ENCODE measurements at regions not wholly inside any gene's neighbourhood (a gene's known extent, or its start where the extent isn't known, plus 50 kb on each side); places are given as distances from the start of the nearest gene placed in this dataset.

GRCh38 chr1:71242239-71242638 lies 161.4 kb upstream of the ZRANB2 start:
- Histone ChIP-seq H3K9ac (ENCODE audit: insufficient read depth in 1 of 2, low read depth in 2 of 2, low read length in 2 of 2) (no peak overlapping the region), H3K4me1 (replicated peaks in 1 of 2; ENCODE audit: control insufficient read depth in 2 of 2, insufficient read depth in 2 of 2, low read length in 2 of 2) (no peaks in the 10 kb centered on the region), H3K4me2 (ENCODE audit: insufficient read depth, low read length) (no peak overlapping the region), H3K27ac (ENCODE audit: extremely low read depth, low read depth, low read length) (no peak overlapping the region), H3K27me3 (ENCODE audit: control insufficient read depth in 2 of 2, insufficient read depth in 2 of 2, low read length in 2 of 2) (no peaks in the 10 kb centered on the region), H4K20me1 (replicated peaks; ENCODE audit: control insufficient read depth, insufficient read depth, low read length) (no peaks in the 10 kb centered on the region), H2AFZ (ENCODE audit: low read depth, low read length) (no peak overlapping the region), H3K4me3 (no peak overlapping the region), H3K79me2 (ENCODE audit: control insufficient read depth, insufficient read depth, low read length) (no peaks in the 10 kb centered on the region), H3K9me1 (ENCODE audit: control insufficient read depth, insufficient read depth, low read length) (no peaks in the 10 kb centered on the region), H3K9me3 (replicated peaks; ENCODE audit: control insufficient read depth, insufficient read depth, low read depth, low read length) (no peaks in the 10 kb centered on the region), H3K36me3 (ENCODE audit: control insufficient read depth, insufficient read depth, low read length) (no peaks in the 10 kb centered on the region)
- ATAC-seq (no peak), DNase-seq (ENCODE audit: extremely low read depth in 1 of 4, low spot score in 3 of 4) (no peak), FAIRE-seq (no peak)
- ChIA-PET POLR2A (no interaction called here), CTCF (ENCODE audit: low intra/inter-chr PET ratio) (no interaction called here)
- TF ChIP-seq IRF9 (tag; IDR thresholded peaks at IDR 0.05): no peak
- no peak for TF ChIP-seq FOXA1 (IDR thresholded peaks at IDR 0.05; ENCODE audit: borderline replicate concordance)
- no peak for TF ChIP-seq ZNF316 (IDR thresholded peaks at IDR 0.05)
- no peak for TF ChIP-seq PYGO2 (tag; IDR thresholded peaks at IDR 0.05)
- TF ChIP-seq U2AF2 (optimal IDR thresholded peaks at IDR 0.05; ENCODE audit: low read depth, low read length): no peak
- no peak for TF ChIP-seq TSC22D4 (tag; IDR thresholded peaks at IDR 0.05)
- TF ChIP-seq ATF6 (CRISPR knock-in tag; IDR thresholded peaks at IDR 0.05): no peak
- TF ChIP-seq ZNF277 (CRISPR knock-in tag; IDR thresholded peaks at IDR 0.05; ENCODE audit: borderline replicate concordance): no peak
- TF ChIP-seq HOMEZ (CRISPR knock-in tag; IDR thresholded peaks at IDR 0.05): no peak
- TF ChIP-seq KDM2B (CRISPR knock-in tag; IDR thresholded peaks at IDR 0.05): no peak
- TF ChIP-seq E2F1 (CRISPR knock-in tag; IDR thresholded peaks at IDR 0.05): no peak
- TF ChIP-seq SMARCA4 (IDR thresholded peaks at IDR 0.05): no peak
- no peak for TF ChIP-seq ZNF354B (CRISPR knock-in tag; IDR thresholded peaks at IDR 0.05)
- TF ChIP-seq FOXP1 (CRISPR knock-in tag; IDR thresholded peaks at IDR 0.05): no peak
- no peak for TF ChIP-seq ILF3 (IDR thresholded peaks at IDR 0.05; ENCODE audit: borderline replicate concordance)
- TF ChIP-seq ZZZ3 (IDR thresholded peaks at IDR 0.05): no peak
- 0% methylated on average over 1 of the region's 1 CpG for WGBS (ENCODE audit: insufficient coverage, low coverage, missing lambda C conversion rate)
- intact Hi-C loops (cut with micrococcal nuclease): no loop called here
- BruUV-seq (replicated peaks): no TSS peak
- in situ Hi-C loops (cut with MboI): no loop called here
